DND-41 (cell line): ENCODE measurements at regions not wholly inside any gene's neighbourhood (a gene's known extent, or its start where the extent isn't known, plus 50 kb on each side); places are given as distances from the start of the nearest gene placed in this dataset.

ENCODE experiments used
- EZH2 ChIP-seq: IDR thresholded peaks from 3 replicates; pipeline ENCODE4 v1.6.1; 2012; ENCODE audit warnings: borderline replicate concordance, low read depth, mild to moderate bottlenecking, moderate library complexity, low read length, inconsistent platforms; ENCODE audit not compliant: severe bottlenecking
- TF ChIP-seq, protein P1 (sequence below): IDR thresholded peaks from 2 replicates; pipeline ENCODE4 v1.5.1; 2012; ENCODE audit warnings: borderline replicate concordance, low read length, moderate library complexity, mild to moderate bottlenecking; ENCODE audit not compliant: poor library complexity, severe bottlenecking; ENCODE audit errors: extremely low read depth

DNA sequence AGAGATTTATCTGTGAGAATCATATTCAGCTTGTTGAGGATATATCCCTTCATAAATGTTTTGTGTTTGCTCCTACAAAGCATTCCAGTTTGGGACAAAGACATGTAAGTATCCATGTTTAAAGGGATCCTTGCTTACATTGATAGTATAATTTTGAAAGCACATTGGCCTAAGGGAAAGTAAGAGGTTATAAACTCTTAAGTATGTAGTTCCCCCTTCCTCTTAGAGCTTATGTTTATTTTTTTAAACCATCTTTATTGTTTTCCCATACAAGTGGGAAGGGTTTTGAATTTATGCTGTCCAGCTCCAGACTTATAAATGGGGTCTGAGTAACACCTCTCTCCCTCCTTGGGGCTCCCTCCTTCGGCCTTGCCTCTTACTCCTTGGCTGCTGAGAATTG, 481.5 kb downstream of the LMO4 start:
- TF ChIP-seq, protein P1, sequence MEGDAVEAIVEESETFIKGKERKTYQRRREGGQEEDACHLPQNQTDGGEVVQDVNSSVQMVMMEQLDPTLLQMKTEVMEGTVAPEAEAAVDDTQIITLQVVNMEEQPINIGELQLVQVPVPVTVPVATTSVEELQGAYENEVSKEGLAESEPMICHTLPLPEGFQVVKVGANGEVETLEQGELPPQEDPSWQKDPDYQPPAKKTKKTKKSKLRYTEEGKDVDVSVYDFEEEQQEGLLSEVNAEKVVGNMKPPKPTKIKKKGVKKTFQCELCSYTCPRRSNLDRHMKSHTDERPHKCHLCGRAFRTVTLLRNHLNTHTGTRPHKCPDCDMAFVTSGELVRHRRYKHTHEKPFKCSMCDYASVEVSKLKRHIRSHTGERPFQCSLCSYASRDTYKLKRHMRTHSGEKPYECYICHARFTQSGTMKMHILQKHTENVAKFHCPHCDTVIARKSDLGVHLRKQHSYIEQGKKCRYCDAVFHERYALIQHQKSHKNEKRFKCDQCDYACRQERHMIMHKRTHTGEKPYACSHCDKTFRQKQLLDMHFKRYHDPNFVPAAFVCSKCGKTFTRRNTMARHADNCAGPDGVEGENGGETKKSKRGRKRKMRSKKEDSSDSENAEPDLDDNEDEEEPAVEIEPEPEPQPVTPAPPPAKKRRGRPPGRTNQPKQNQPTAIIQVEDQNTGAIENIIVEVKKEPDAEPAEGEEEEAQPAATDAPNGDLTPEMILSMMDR: no peak
- TF ChIP-seq EZH2: no peak
